Suprapubic skin (tissue), 4 donors: ENCODE measurements at regions not wholly inside any gene's neighbourhood (a gene's known extent, or its start where the extent isn't known, plus 50 kb on each side); places are given as distances from the start of the nearest gene placed in this dataset.

Source experiments
- DNase-seq, 2 donors: peaks; one replicate each; pipeline ENCODE4 v3.0.0-alpha.2; 2019; ENCODE audit warnings: low spot score in 2 of 2
- H3K27ac ChIP-seq: fragments of 200-600 bp; sonication (generic); one replicate; pipeline ENCODE4 v1.5.1; 2019
- H3K27me3 ChIP-seq: fragments of 200-600 bp; sonication (generic); one replicate; pipeline ENCODE4 v1.5.1; 2019
- H3K36me3 ChIP-seq: fragments of 200-600 bp; sonication (generic); one replicate; pipeline ENCODE4 v1.5.1; 2019
- H3K4me1 ChIP-seq: fragments of 200-600 bp; sonication (generic); one replicate; pipeline ENCODE4 v1.5.1; 2019
- H3K4me3 ChIP-seq: fragments of 200-600 bp; sonication (generic); one replicate; pipeline ENCODE4 v1.5.1; 2019; ENCODE audit warnings: mild to moderate bottlenecking
- H3K9me3 ChIP-seq: fragments of 200-600 bp; sonication (generic); one replicate; pipeline ENCODE4 v1.5.1; 2019
- EP300 ChIP-seq: sonication (generic); formaldehyde crosslinking; IDR thresholded peaks from one replicate; pipeline ENCODE4 v1.6.1; 2017; ENCODE audit warnings: antibody characterized with exemption
- POLR2A ChIP-seq, 2 donors: fragments of 450-650 bp; IDR thresholded peaks; one replicate each; pipeline ENCODE4 v1.6.1; 2017; ENCODE audit warnings: antibody characterized with exemption in 2 of 2, mild to moderate bottlenecking in 2 of 2, moderate library complexity in 2 of 2
- POLR2AphosphoS5 ChIP-seq, 3 donors: sonication (generic); formaldehyde crosslinking; IDR thresholded peaks; one replicate each; pipeline ENCODE4 v1.6.1; 2017; ENCODE audit warnings: antibody characterized with exemption in 3 of 3
- WGBS: methylation state at CpG from one replicate; pipeline ENCODE4 v1.1.5; 2018; 5-methylcytosine and 5-hydroxymethylcytosine counted together
- TF ChIP-seq, protein P1 (sequence below), 2 donors: fragments of 200-600 bp in 1 of 2; fragments of 450-650 bp in 1 of 2; sonication (generic) in 1 of 2; IDR thresholded peaks; one replicate each; pipeline ENCODE4 v1.5.1; 2016 to 2019; ENCODE audit warnings: antibody characterized with exemption in 2 of 2, mild to moderate bottlenecking in 1 of 2, moderate library complexity in 1 of 2

DNA sequence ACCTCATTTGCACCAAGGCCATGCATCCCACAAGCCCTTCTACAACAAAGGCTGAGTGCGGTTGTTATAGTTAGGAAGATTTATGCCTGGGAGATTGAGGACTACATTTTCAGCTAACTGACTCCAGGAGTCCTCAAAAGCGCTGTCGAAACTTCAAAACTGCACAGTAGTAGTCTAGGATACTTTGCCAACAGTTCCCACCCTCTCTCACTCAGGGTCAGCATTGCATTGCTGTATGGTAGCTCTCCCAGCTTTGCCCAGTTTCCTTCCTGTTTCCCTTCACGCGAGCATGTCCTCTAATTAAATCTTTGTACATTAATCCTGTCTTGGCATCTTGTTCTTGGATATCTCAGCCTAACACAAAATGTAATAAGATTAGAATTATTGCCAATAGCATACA is 420.6 kb upstream of the UBE2E3 start:
- H3K36me3 ChIP-seq: no peaks in the 10 kb centered on the region
- H3K27ac ChIP-seq: no peak overlapping the region
- H3K4me3 ChIP-seq: no peak overlapping the region
- DNase-seq: no peak
- no peaks in the 10 kb centered on the region for H3K9me3 ChIP-seq
- WGBS: 45% methylated on average over 5 of the region's 5 CpGs
- no peaks in the 10 kb centered on the region for H3K27me3 ChIP-seq
- no peaks in the 10 kb centered on the region for H3K4me1 ChIP-seq
- no peak for TF ChIP-seq POLR2AphosphoS5 (IDR thresholded peaks at IDR 0.05)
- no peak for TF ChIP-seq POLR2A (IDR thresholded peaks at IDR 0.05)
- no peak for TF ChIP-seq EP300
- TF ChIP-seq, protein P1, sequence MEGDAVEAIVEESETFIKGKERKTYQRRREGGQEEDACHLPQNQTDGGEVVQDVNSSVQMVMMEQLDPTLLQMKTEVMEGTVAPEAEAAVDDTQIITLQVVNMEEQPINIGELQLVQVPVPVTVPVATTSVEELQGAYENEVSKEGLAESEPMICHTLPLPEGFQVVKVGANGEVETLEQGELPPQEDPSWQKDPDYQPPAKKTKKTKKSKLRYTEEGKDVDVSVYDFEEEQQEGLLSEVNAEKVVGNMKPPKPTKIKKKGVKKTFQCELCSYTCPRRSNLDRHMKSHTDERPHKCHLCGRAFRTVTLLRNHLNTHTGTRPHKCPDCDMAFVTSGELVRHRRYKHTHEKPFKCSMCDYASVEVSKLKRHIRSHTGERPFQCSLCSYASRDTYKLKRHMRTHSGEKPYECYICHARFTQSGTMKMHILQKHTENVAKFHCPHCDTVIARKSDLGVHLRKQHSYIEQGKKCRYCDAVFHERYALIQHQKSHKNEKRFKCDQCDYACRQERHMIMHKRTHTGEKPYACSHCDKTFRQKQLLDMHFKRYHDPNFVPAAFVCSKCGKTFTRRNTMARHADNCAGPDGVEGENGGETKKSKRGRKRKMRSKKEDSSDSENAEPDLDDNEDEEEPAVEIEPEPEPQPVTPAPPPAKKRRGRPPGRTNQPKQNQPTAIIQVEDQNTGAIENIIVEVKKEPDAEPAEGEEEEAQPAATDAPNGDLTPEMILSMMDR (IDR thresholded peaks at IDR 0.05): no peak

DNA sequence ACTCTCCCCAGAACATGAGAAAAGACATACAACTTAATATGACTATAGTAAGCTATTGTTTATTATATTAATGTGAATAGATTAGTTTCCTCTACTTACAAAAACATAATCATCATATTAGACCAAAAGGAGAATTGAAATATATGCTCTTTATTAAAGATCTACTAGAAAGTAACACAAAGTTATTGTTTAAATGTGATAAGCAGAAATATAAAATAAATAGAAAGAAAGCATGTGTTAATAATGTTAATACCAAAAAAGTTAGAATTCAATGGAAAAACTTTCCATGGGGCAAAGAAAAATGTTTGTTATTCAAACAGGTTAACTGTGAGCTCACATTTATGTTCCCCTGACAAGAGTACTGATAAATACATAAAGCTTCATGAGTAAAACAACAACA is 421.4 kb upstream of the UBE2E3 start:
- Histone ChIP-seq H3K27ac (no peak overlapping the region), H3K4me3 (no peak overlapping the region), H3K4me1 (no peaks in the 10 kb centered on the region), H3K36me3 (no peaks in the 10 kb centered on the region), H3K9me3 (no peaks in the 10 kb centered on the region), H3K27me3 (no peaks in the 10 kb centered on the region)
- TF ChIP-seq POLR2AphosphoS5 (IDR thresholded peaks at IDR 0.05) (no peak), EP300 (no peak), POLR2A (IDR thresholded peaks at IDR 0.05) (no peak)
- TF ChIP-seq, protein P1 (IDR thresholded peaks at IDR 0.05): no peak
- no peak for DNase-seq

DNA sequence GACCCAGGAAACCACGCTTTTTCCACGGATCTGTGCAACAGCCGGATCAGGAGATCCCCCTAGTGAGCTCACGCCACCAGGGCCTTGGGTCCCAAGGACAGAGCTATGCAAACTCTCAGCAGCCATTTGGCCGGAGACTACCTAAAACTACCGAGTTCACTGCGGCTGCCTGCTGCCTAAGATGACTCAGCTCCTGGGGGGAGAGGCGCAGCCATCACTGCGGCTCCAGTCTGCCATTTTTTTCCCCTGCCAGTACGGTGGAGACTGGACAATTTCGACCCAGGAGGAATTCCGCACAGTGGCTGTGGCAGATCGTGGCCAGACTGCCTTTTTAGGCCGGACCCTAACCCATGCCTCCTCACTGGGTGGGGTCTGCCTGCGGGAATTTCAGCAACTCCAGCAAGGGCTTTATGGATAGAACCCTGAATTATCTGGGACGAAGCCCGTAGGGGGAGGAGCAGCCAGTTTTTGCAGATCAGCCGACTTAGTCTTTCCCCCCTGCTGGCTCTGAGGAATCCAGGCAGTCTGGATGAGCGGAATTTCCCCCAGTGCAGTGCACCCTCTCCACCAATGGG is 424.9 kb upstream of the UBE2E3 start:
- TF ChIP-seq, protein P1 (IDR thresholded peaks at IDR 0.05): no peak
- TF ChIP-seq POLR2AphosphoS5 (IDR thresholded peaks at IDR 0.05) (no peak), EP300 (no peak), POLR2A (IDR thresholded peaks at IDR 0.05) (no peak)
- no peak overlapping the region for H3K4me3 ChIP-seq
- DNase-seq: no peak
- H3K27me3 ChIP-seq: no peaks in the 10 kb centered on the region
- H3K9me3 ChIP-seq: no peaks in the 10 kb centered on the region
- H3K36me3 ChIP-seq: no peaks in the 10 kb centered on the region
- 94% methylated on average over 16 of the region's 19 CpGs for WGBS
- H3K4me1 ChIP-seq: no peaks in the 10 kb centered on the region
- no peak overlapping the region for H3K27ac ChIP-seq

DNA sequence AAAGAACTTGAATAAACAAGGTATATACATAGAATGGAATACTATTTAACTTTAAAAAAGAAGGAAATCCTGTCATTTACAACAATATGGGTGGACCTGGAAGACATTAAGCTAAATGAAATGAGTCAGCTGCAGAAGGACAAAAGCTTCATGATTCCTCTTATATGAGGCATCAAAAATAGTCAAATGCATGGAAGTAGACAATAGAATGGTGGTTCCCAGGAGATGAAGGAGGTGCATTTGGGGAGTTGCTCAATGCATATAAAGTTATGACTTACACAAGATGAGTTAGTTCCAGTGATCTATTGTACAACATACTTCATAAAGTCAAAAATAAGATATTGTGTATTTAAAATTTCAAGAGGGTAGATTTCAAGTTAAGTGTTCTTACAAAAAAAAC is 426.1 kb upstream of the UBE2E3 start:
- Histone ChIP-seq H3K9me3 (no peaks in the 10 kb centered on the region), H3K27ac (no peak overlapping the region), H3K4me1 (no peaks in the 10 kb centered on the region), H3K27me3 (no peaks in the 10 kb centered on the region), H3K36me3 (no peaks in the 10 kb centered on the region), H3K4me3 (no peak overlapping the region)
- DNase-seq: no peak
- TF ChIP-seq EP300: no peak
- TF ChIP-seq POLR2AphosphoS5 (IDR thresholded peaks at IDR 0.05): no peak
- TF ChIP-seq POLR2A (IDR thresholded peaks at IDR 0.05): no peak
- TF ChIP-seq, protein P1 (IDR thresholded peaks at IDR 0.05): no peak

DNA sequence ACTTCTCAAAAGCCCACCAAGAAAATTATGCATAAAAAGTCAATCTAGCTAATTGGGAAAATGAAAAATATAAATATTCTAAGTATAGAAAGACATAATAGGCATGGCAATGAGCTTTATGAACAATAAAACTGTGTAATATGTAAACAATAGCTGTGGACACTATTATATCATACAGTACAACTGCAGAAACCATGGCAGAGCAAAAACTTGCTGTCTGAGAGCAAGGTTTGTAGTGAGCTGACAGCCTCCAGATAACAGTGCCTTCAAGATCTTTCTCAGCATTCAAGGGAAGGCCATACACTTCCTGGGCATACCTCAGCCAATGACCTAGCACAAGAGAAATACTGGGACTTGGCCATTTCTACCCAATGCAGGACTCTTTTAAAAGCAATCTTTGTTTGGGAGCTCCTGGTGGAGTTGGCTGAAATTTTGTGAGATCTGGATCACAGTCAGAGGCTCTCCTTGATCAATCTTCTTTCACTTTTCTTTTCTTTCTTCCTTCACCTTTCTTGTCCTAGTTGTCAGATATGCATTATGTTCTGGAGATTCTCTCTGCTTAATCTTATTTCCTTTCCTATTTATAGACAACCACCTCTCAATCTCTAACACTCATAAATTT is 427.2 kb upstream of the UBE2E3 start:
- DNase-seq: no peak
- no peak overlapping the region for H3K27ac ChIP-seq
- no peaks in the 10 kb centered on the region for H3K9me3 ChIP-seq
- H3K4me1 ChIP-seq: no peaks in the 10 kb centered on the region
- no peaks in the 10 kb centered on the region for H3K27me3 ChIP-seq
- TF ChIP-seq EP300 (no peak), POLR2A (IDR thresholded peaks at IDR 0.05) (no peak), POLR2AphosphoS5 (IDR thresholded peaks at IDR 0.05) (no peak)
- TF ChIP-seq, protein P1 (IDR thresholded peaks at IDR 0.05): no peak
- H3K4me3 ChIP-seq: no peak overlapping the region
- no peaks in the 10 kb centered on the region for H3K36me3 ChIP-seq
